ENCODE measurements at regions not wholly inside any gene's neighbourhood (a gene's known extent, or its start where the extent isn't known, plus 50 kb on each side); places are given as distances from the start of the nearest gene placed in this dataset.

GRCh38 chr4:96120206-96120605, 280.3 kb downstream of the PDHA2 start:
- Histone ChIP-seq H3K4me1 (ENCODE audit: control insufficient read depth in 4 of 4, insufficient read depth in 4 of 4, low read length in 3 of 4) (no peaks in the 10 kb centered on the region), H3K9ac (ENCODE audit: low read depth in 1 of 2, low read length in 2 of 2) (no peak overlapping the region), H3K27ac (ENCODE audit: low read depth in 1 of 2, low read length in 2 of 2) (no peak overlapping the region), H3K36me3 (ENCODE audit: control insufficient read depth in 4 of 4, insufficient read depth in 3 of 4, low read depth in 1 of 4, low read length in 3 of 4) (no peaks in the 10 kb centered on the region), H3K27me3 (ENCODE audit: control insufficient read depth in 4 of 4, insufficient read depth in 4 of 4, low read length in 3 of 4) (no peaks in the 10 kb centered on the region), H3K9me3 (ENCODE audit: control insufficient read depth in 4 of 4, low read length in 3 of 4) (no peaks in the 10 kb centered on the region), H3K4me3 (ENCODE audit: low read depth in 1 of 3, low read length in 3 of 3) (no peak overlapping the region)
- no peak for DNase-seq (ENCODE audit: low spot score)
- 82% methylated on average over 1 of the region's 1 CpG for WGBS
- TF ChIP-seq ZBTB33 (IDR thresholded peaks at IDR 0.05) (no peak), RAD21 (IDR thresholded peaks at IDR 0.05) (no peak), RXRA (IDR thresholded peaks at IDR 0.05) (no peak), JUND (IDR thresholded peaks at IDR 0.05) (no peak), FOXA1 (IDR thresholded peaks at IDR 0.05) (no peak), YY1 (IDR thresholded peaks at IDR 0.05) (no peak), HNF4G (IDR thresholded peaks at IDR 0.05) (no peak), ATF3 (IDR thresholded peaks at IDR 0.05) (no peak)

GRCh38 chr4:96126227-96126626, 286.3 kb downstream of the PDHA2 start:
- no peaks in the 10 kb centered on the region for H3K9me3 ChIP-seq (ENCODE audit: control insufficient read depth in 4 of 4, low read length in 3 of 4)
- no peaks in the 10 kb centered on the region for H3K27me3 ChIP-seq (ENCODE audit: control insufficient read depth in 4 of 4, insufficient read depth in 4 of 4, low read length in 3 of 4)
- DNase-seq (ENCODE audit: low spot score), result no peak
- H3K4me3 ChIP-seq (ENCODE audit: low read depth in 1 of 3, low read length in 3 of 3), result no peak overlapping the region
- no peak overlapping the region for H3K9ac ChIP-seq (ENCODE audit: low read depth in 1 of 2, low read length in 2 of 2)
- TF ChIP-seq EGR1 (IDR thresholded peaks at IDR 0.05; ENCODE audit: low read depth in 2 of 2) (no peak), MAX (IDR thresholded peaks at IDR 0.05) (no peak), NR2F2 (IDR thresholded peaks at IDR 0.05) (no peak), HNF4G (IDR thresholded peaks at IDR 0.05) (no peak), ATF3 (IDR thresholded peaks at IDR 0.05) (no peak), RAD21 (IDR thresholded peaks at IDR 0.05) (no peak), JUND (IDR thresholded peaks at IDR 0.05) (no peak), ZBTB33 (IDR thresholded peaks at IDR 0.05) (no peak), YY1 (IDR thresholded peaks at IDR 0.05) (no peak), REST (IDR thresholded peaks at IDR 0.05) (no peak), HNF4A (conservative IDR thresholded peaks at IDR 0.05) (no peak), FOXA1 (IDR thresholded peaks at IDR 0.05) (no peak), GABPA (IDR thresholded peaks at IDR 0.05 in 1 of 2, conservative IDR thresholded peaks at IDR 0.05 in 1 of 2) (no peak), TAF1 (conservative IDR thresholded peaks at IDR 0.05) (no peak), RXRA (IDR thresholded peaks at IDR 0.05) (no peak), FOXA2 (IDR thresholded peaks at IDR 0.05) (no peak), CTCF (IDR thresholded peaks at IDR 0.05; ENCODE audit: low read depth, low read length, missing input control) (no peak), SP1 (IDR thresholded peaks at IDR 0.05) (no peak)
- H3K36me3 ChIP-seq (ENCODE audit: control insufficient read depth in 4 of 4, insufficient read depth in 3 of 4, low read depth in 1 of 4, low read length in 3 of 4), result no peaks in the 10 kb centered on the region
- no peak overlapping the region for H3K27ac ChIP-seq (ENCODE audit: low read depth in 1 of 2, low read length in 2 of 2)
- WGBS, result 92% methylated on average over 24 of the region's 24 CpGs
- H3K4me1 ChIP-seq (ENCODE audit: control insufficient read depth in 4 of 4, insufficient read depth in 4 of 4, low read length in 3 of 4), result no peaks in the 10 kb centered on the region

Data from liver (tissue), 8 donors.